ENCODE measurements at regions not wholly inside any gene's neighbourhood (a gene's known extent, or its start where the extent isn't known, plus 50 kb on each side); places are given as distances from the start of the nearest gene placed in this dataset.
"Not testable (repeated sequence)": the region's sequence is repeated elsewhere in the genome, so short reads cannot be mapped to it uniquely, and the experiment has no call there.

DNA sequence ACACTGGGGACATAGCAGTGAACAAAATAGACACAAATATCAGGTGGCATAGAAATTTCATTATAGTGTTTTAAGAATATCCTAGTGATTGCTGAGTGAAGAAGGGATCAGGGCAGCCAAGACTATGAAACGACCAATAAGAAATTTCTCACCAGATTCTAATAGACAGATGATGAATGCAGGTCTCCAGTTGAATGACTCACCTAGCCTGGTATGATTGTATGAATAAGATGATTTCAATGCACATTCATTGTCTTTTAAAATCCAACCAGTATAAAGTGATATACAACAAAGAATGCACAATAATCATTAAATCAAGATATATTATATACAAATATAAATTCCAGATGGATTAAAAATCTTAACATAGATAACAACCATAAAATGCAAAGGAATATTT, 124.5 kb upstream of the TENT5A start:
- FAIRE-seq (no peak), DNase-seq (ENCODE audit: insufficient read length, low spot score) (no peak)

GRCh38 chr6:81875782-81876293, 123.4 kb upstream of the TENT5A start:
- DNase-seq (ENCODE audit: insufficient read length, low spot score) (no peak), FAIRE-seq (no peak)

GRCh38 chr6:81869749-81870508, 117.4 kb upstream of the TENT5A start:
- not testable (repeated sequence) for FAIRE-seq; DNase-seq (ENCODE audit: insufficient read length, low spot score)

GRCh38 chr6:81865712-81866111, 113.2 kb upstream of the TENT5A start:
- FAIRE-seq: no peak
- DNase-seq (ENCODE audit: insufficient read length, low spot score): peak; percentile 54

DNA sequence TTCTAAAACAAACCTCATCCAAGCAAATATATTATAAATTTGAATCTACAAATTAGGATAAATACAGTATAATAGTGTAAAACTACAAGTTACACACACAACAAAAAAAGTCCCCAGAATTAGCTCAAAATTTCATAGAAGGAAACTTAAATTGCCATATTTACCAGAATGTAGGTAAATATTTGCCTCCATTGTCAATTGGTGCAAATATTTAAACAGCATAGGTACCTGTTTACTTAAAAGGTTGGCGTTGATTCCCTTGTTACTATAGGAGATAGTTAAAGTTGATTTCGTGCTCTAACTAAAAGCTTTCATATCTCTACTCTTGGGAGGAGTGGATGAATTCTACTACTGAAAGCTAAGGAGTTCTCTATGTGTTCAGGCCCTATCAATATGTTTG, 111.6 kb upstream of the TENT5A start:
- no peak for FAIRE-seq
- no peak for DNase-seq (ENCODE audit: insufficient read length, low spot score)

GRCh38 chr6:81863123-81863522, 110.6 kb upstream of the TENT5A start:
- DNase-seq (ENCODE audit: insufficient read length, low spot score) (no peak), FAIRE-seq (no peak)

DNA sequence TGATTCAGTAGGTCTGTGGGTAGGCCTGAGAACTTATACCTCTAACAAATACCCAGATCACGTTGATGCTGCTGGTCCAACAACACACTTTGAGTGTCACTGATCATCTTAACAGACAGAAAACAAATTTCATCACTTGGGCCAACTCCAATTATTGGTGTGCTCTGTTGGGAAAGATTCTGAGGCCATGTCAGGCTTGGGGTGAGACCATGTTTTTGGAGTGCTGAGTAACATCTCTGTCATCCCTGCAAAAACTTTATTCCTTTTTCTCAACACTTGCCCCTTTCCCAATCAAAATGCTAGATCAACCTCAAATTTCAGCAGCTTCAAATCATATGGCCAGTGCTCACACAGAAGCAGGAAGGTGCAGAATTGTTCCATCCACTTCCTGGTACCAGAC, 108.8 kb upstream of the TENT5A start:
- no peak for DNase-seq (ENCODE audit: insufficient read length, low spot score)
- no peak for FAIRE-seq

GRCh38 chr6:81859884-81860283, 107.4 kb upstream of the TENT5A start:
- FAIRE-seq: no peak
- DNase-seq (ENCODE audit: insufficient read length, low spot score): no peak

GRCh38 chr6:81857812-81858211, 105.3 kb upstream of the TENT5A start:
- FAIRE-seq: no peak
- no peak for DNase-seq (ENCODE audit: insufficient read length, low spot score)

DNA sequence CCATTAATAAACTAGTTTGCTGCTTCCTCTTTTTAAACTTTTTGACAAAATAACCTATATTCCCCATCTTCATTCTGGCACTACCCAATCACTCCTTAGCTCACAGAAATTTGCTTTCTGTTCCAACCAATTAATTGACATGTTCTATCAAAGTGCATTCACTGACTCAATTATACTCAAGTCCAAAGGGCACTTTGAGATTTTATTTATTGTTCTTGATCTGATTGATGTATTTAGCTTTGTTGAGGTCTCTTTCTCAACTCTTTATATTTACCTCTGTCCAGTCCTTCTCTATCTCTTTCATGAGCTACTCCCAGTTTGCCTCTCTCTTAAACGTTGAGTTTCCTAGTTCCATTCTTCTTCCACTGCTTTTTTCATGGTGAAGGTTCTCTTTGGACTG, 104.4 kb upstream of the TENT5A start:
- DNase-seq (ENCODE audit: insufficient read length, low spot score): no peak
- no peak for FAIRE-seq

- FAIRE-seq: no peak
These were observed 102.0 kb upstream of the TENT5A start for GRCh38 chr6:81854474-81854873.

DNA sequence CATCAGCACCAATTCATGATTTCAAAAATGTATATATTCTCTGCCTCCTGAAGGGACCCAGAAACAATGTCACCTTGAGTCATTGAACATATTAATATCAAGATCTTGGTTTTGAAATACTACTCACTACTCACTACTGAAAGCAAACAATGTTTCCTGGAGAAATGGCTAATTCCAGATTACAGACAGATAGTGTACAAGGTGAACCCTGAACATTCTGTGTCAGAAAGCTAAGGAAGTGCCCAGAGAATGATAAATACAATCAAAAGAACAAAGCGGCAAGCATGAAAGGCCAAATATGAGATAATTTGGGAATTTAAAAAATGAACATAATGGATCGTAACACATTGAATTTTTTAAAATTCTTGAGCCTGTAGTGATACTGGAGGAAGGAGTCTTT, 101.5 kb upstream of the TENT5A start:
- DNase-seq (ENCODE audit: insufficient read length, low spot score) (no peak), FAIRE-seq (no peak)

More at GRCh38 chr6:81854474-81854873, 102.0 kb upstream of the TENT5A start:
- DNase-seq (ENCODE audit: insufficient read length, low spot score): no peak

DNA sequence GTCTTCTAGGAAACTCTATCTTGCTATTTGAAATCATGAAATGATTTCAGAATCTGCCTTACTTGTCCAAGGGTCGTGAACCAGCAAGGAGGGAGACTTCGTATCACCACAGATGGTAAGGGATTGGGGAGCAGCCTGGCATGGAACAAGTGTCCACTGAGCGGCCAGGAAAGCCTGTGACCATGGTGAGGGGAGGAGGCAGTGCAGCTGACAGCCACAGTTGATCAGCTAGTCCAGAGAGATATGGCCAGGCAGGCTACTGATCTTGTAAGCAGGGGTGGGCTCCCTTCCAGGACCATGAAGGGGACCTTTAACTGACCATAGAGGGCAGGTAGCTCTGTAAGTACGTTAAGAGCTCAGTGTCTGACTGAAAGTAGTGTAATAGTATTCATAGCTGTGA, 96.8 kb upstream of the TENT5A start:
- no peak for FAIRE-seq

DNA sequence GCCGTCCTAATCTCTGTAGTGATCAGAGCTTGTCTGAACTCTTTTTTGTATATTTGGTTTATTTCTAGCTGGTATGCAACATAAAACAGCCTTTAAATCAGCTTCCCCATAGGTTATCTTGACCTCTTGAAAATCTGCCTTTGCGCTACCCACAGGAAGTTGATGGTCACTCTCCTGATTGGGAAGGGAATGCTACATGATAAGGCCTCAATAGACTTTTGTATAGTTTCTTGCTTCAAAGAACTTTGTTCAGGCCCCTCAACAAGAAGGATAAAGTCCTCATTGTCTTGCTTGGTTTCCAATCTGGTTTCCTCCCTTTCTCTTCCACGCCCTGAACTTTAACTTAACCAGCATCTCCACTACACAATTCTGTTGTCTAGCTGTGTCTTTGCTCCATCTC, 95.4 kb upstream of the TENT5A start:
- FAIRE-seq: no peak
- DNase-seq (ENCODE audit: insufficient read length, low spot score): no peak

More for the DNA sequence above, 96.8 kb upstream of the TENT5A start:
- no peak for DNase-seq (ENCODE audit: insufficient read length, low spot score)

DNA sequence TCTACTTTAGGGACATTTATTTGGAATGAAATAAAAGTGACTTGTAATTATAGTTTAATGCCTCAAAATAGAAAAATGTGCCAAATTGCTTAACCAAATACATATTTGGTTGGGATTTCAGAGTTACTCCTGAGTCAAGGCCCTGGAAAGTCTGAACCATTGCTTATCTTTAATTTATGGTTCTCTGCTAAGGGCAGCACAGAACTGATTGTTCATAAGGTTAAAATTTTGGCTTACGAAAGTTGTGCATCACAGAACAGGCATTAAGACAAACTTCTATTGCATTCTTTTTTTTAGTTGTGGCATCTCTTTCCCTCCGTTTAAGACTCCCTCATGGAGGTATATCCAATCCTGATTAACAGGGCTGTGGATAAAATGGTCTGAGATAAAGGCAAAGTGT, 92.2 kb upstream of the TENT5A start:
- DNase-seq (ENCODE audit: insufficient read length, low spot score) (no peak), FAIRE-seq (no peak)

DNA sequence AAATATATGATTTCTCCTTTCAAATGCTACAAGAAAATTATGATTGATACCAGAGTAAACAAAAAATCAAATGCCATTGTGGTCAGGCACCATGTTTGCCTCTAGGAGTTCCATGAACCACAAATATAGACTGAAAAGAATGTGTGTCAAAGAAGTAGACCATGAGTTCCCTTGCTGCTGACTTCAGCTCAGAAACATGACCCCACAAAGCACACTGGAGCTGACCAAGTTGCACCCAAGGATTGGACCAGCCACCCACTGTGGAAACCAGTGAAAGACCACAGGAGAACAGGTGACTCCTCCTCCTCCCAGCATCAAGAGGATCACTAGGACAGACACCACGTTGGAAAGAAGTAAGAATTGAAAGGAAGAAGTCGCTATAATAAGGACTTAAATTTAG, 90.8 kb upstream of the TENT5A start:
- DNase-seq (ENCODE audit: insufficient read length, low spot score) (no peak), FAIRE-seq (no peak)

- no peak for FAIRE-seq
- no peak for DNase-seq (ENCODE audit: insufficient read length, low spot score)
These were observed 89.8 kb upstream of the TENT5A start for GRCh38 chr6:81842254-81842653.

DNA sequence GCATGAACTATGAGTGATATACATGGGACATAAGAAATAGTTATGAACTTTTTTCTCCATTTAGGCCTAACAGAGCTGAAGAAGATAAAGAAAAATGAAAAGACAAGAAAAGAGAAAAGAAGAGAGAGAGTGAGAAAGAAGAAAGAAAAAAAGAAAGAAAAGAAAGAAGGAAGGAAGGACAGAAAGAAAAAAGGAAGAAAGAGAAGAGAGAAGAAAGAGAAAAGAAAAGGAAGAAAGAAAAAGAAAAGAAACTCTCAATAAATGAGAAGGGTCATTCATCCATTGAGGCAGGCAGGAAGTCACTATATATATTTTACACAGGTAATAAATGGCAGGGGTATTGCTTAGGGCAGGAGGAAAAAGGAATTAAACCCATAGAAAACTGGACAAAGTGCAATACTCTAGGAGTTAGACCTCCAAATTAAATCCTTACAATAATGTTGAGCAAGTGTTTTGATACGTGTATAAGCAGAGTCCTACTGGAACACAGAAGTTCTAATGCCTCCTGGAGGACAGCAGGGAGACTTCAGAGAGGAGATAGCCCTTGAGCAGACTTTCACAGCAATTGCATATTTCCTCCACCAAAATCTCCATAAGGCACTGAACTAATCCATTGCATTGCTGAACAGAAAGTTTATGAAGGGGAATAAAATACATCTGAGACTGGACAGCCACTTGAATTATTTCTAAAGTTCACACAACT, 86.4 kb upstream of the TENT5A start:
- FAIRE-seq (no peak), DNase-seq (ENCODE audit: insufficient read length, low spot score) (no peak)

DNA sequence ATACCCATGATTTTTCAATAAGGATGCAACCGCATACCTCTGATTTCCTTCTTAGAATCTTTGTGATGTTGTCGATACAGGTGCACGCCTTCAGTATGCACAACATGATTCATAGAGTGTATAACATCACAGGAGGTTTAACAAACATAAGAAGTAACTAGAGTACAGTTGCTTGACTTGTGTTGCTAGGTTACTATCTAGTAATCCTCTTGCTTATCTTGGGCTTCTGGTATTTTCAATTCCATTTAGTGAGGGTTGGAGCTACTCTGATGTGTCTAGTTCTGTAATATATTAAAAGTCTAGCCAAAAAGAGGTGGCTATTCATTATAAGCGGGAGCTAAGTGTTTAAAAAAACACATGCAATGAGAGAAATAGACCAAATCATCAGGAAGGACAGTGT, 85.5 kb upstream of the TENT5A start:
- DNase-seq (ENCODE audit: insufficient read length, low spot score) (no peak), FAIRE-seq (no peak)

DNA sequence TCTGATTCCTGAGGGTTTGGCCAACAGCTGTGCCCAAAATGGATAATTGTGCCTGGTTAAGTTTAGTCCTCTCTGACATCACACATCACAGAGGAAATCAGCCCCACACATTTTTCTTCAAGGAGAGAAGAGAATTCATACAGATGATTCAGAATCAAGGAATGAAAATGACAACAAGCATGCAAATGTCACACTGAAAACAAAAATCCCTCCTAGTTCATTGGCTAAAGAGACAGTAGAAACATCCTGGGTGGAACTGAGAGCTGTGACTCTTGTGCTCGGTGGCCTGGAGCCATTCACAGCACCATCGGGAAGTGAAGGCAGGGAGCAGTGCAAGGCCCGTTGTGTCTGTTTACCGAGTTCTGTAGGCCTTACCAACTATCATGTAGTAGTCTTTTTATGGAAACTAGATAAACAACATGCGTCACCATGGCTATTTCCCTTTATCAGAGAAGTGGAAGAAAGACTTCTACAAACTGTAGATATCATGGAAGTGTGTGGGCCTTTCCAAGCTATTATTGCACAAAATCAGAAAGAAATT, 81.7 kb upstream of the TENT5A start:
- FAIRE-seq (no peak), DNase-seq (ENCODE audit: insufficient read length, low spot score) (peak; percentile 26)

DNA sequence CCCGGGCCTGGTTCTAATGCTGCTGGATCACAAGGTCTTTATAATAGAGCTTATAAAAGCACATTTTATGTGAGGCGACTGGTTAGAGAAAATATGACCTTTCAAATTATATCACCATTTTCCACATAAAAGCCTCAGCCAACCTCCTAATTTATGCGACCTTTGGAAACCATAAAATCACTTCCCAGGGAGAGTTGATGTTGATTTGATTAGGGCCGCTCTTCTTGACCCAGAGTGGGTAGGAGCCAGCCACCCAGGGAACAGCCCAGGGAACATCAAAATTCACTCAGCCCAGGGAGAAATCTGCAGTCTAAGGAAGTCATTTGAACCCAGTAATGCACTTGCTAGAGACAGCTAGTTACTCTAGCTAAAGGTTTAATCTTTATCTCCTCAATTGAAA, 79.8 kb upstream of the TENT5A start:
- no peak for FAIRE-seq

DNA sequence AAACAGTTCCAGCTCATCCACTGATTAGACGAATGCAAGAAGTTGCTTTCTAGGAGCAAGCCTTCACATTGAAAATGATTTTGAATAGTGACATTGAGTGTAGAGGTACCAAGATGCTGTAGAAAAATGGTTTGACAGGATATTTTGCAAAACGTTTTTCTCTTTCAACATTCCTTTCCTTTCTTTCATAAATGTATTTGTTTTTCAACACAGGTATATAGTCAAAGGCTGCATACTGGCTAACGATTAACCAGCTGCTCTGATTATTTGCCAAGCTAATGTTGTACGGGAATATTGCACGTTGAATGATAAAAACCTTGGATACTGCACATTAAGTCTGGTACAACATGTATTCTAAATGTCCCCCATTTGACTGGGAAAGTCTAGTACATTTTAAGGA, 78.8 kb upstream of the TENT5A start:
- DNase-seq (ENCODE audit: insufficient read length, low spot score) (no peak), FAIRE-seq (no peak)

More for the DNA sequence above, 79.8 kb upstream of the TENT5A start:
- DNase-seq (ENCODE audit: insufficient read length, low spot score): no peak

Data from HTR-8/SVneo (cell line).